Progenitor cell of endocrine pancreas (in vitro differentiated cells): ENCODE measurements at regions not wholly inside any gene's neighbourhood (a gene's known extent, or its start where the extent isn't known, plus 50 kb on each side); places are given as distances from the start of the nearest gene placed in this dataset.

ENCODE experiments used
- DNase-seq: peaks from one replicate; pipeline ENCODE4 v3.0.0; 2021; ENCODE audit warnings: low spot score; ENCODE audit not compliant: unreplicated experiment
- H3K27ac Mint-ChIP-seq: 2 replicates; pipeline ENCODE4 v1.8.0; 2021; ENCODE audit warnings: mild to moderate bottlenecking, moderate library complexity, mixed read lengths
- H3K27me3 Mint-ChIP-seq: 2 replicates; pipeline ENCODE4 v1.8.0; 2021; ENCODE audit warnings: mixed read lengths
- H3K36me3 Mint-ChIP-seq: 2 replicates; pipeline ENCODE4 v1.8.0; 2022; ENCODE audit warnings: mixed read lengths; ENCODE audit not compliant: insufficient read depth
- H3K4me1 Mint-ChIP-seq: 2 replicates; pipeline ENCODE4 v1.8.0; 2021; ENCODE audit warnings: low read depth, mixed read lengths
- H3K4me3 Mint-ChIP-seq: 2 replicates; pipeline ENCODE4 v1.8.0; 2021; ENCODE audit warnings: low read depth, mild to moderate bottlenecking, moderate library complexity, mixed read lengths
- H3K9me3 Mint-ChIP-seq: 2 replicates; pipeline ENCODE4 v1.8.0; 2021; ENCODE audit warnings: low read depth, mixed read lengths
- CTCF ChIP-seq: fragments of 200-600 bp; sonication (generic); IDR thresholded peaks from one replicate; pipeline ENCODE4 v1.5.0; 2021; ENCODE audit warnings: antibody characterized with exemption, mild to moderate bottlenecking; ENCODE audit not compliant: unreplicated experiment

- H3K4me3 Mint-ChIP-seq: no peak overlapping the region
- H3K36me3 Mint-ChIP-seq: no peaks in the 10 kb centered on the region
- no peaks in the 10 kb centered on the region for H3K4me1 Mint-ChIP-seq
- no peak for DNase-seq
- no peak overlapping the region for H3K27ac Mint-ChIP-seq
- peaks cover 3% of the 10 kb centered on the region for H3K9me3 Mint-ChIP-seq
- TF ChIP-seq CTCF: no peak
- H3K27me3 Mint-ChIP-seq: peaks cover 55% of the 10 kb centered on the region
Measured at GRCh38 chr9:99361817-99362216, 139.7 kb downstream of the SEC61B start.

GRCh38 chr9:99362321-99362720 is 140.2 kb downstream of the SEC61B start:
- H3K27me3 Mint-ChIP-seq: peaks cover 55% of the 10 kb centered on the region
- H3K9me3 Mint-ChIP-seq: peaks cover 3% of the 10 kb centered on the region
- no peaks in the 10 kb centered on the region for H3K4me1 Mint-ChIP-seq
- H3K36me3 Mint-ChIP-seq: no peaks in the 10 kb centered on the region
- no peak overlapping the region for H3K4me3 Mint-ChIP-seq
- no peak overlapping the region for H3K27ac Mint-ChIP-seq
- no peak for TF ChIP-seq CTCF
- DNase-seq: no peak

- H3K36me3 Mint-ChIP-seq: no peaks in the 10 kb centered on the region
- H3K4me1 Mint-ChIP-seq: no peaks in the 10 kb centered on the region
- peaks cover 3% of the 10 kb centered on the region for H3K9me3 Mint-ChIP-seq
- no peak overlapping the region for H3K4me3 Mint-ChIP-seq
- H3K27me3 Mint-ChIP-seq: peaks cover 57% of the 10 kb centered on the region
- no peak for TF ChIP-seq CTCF
- H3K27ac Mint-ChIP-seq: no peak overlapping the region
- no peak for DNase-seq
Measured at GRCh38 chr9:99363509-99363908, 141.4 kb downstream of the SEC61B start.

- TF ChIP-seq CTCF: no peak
- Mint-ChIP-seq H3K4me3 (no peak overlapping the region), H3K27ac (no peak overlapping the region), H3K27me3 (peaks cover 53% of the 10 kb centered on the region), H3K9me3 (peaks cover 3% of the 10 kb centered on the region), H3K4me1 (no peaks in the 10 kb centered on the region), H3K36me3 (no peaks in the 10 kb centered on the region)
- DNase-seq: no peak
Measured at GRCh38 chr9:99365233-99365980, 143.3 kb downstream of the SEC61B start.

- Mint-ChIP-seq H3K4me1 (no peaks in the 10 kb centered on the region), H3K4me3 (no peak overlapping the region), H3K36me3 (no peaks in the 10 kb centered on the region), H3K9me3 (peaks cover 3% of the 10 kb centered on the region), H3K27ac (no peak overlapping the region), H3K27me3 (peaks cover 45% of the 10 kb centered on the region)
- no peak for TF ChIP-seq CTCF
- DNase-seq: no peak
Measured at GRCh38 chr9:99366183-99366582, 144.1 kb downstream of the SEC61B start.
